Stromal cell of bone marrow (primary cell): ENCODE measurements at regions not wholly inside any gene's neighbourhood (a gene's known extent, or its start where the extent isn't known, plus 50 kb on each side); places are given as distances from the start of the nearest gene placed in this dataset.
"Not testable (repeated sequence)": the region's sequence is repeated elsewhere in the genome, so short reads cannot be mapped to it uniquely, and the experiment has no call there.

Experiments
- DNase-seq: peaks from one replicate; pipeline ENCODE4 v3.0.0-alpha.2; 2012; ENCODE audit warnings: low read depth

- no peak for DNase-seq
Observed at GRCh38 chr1:213417846-213418245, 366.8 kb downstream of the RPS6KC1 start.

GRCh38 chr1:213418268-213419071 is 367.4 kb downstream of the RPS6KC1 start:
- no peak for DNase-seq

GRCh38 chr1:213419401-213420030 is 368.5 kb downstream of the RPS6KC1 start:
- DNase-seq, result no peak

- DNase-seq, result not testable (repeated sequence)
Observed at GRCh38 chr1:213421178-213421577, 370.1 kb downstream of the RPS6KC1 start.

GRCh38 chr1:213423041-213423440 is 372.0 kb downstream of the RPS6KC1 start:
- no peak for DNase-seq

GRCh38 chr1:213423605-213424004 is 372.6 kb downstream of the RPS6KC1 start:
- no peak for DNase-seq

GRCh38 chr1:213425376-213426030 is 374.5 kb downstream of the RPS6KC1 start:
- DNase-seq, result no peak

GRCh38 chr1:213429642-213430041 is 378.6 kb downstream of the RPS6KC1 start:
- no peak for DNase-seq

- no peak for DNase-seq
Observed at GRCh38 chr1:213435715-213436114, 384.7 kb downstream of the RPS6KC1 start.

GRCh38 chr1:213438339-213438738 is 387.3 kb downstream of the RPS6KC1 start:
- DNase-seq, result no peak

GRCh38 chr1:213439703-213440102 is 388.7 kb downstream of the RPS6KC1 start:
- no peak for DNase-seq

GRCh38 chr1:213440766-213441165 is 389.7 kb downstream of the RPS6KC1 start:
- DNase-seq, result no peak

GRCh38 chr1:213443415-213443814 is 392.4 kb downstream of the RPS6KC1 start:
- DNase-seq, result no peak

- no peak for DNase-seq
Observed at GRCh38 chr1:213444224-213444623, 393.2 kb downstream of the RPS6KC1 start.

GRCh38 chr1:213446496-213446895 is 395.5 kb downstream of the RPS6KC1 start:
- DNase-seq, result no peak

GRCh38 chr1:213448360-213448759 is 397.3 kb downstream of the RPS6KC1 start:
- DNase-seq, result no peak

- no peak for DNase-seq
Observed at GRCh38 chr1:213448776-213449175, 397.7 kb downstream of the RPS6KC1 start.

- DNase-seq, result no peak
Observed at GRCh38 chr1:213452501-213452900, 401.5 kb downstream of the RPS6KC1 start.

- peak; percentile 1 for DNase-seq
Observed at GRCh38 chr1:213457186-213457585, 406.1 kb downstream of the RPS6KC1 start.

- DNase-seq, result no peak
Observed at GRCh38 chr1:213457733-213458132, 406.7 kb downstream of the RPS6KC1 start.

GRCh38 chr1:213462374-213462773 is 411.3 kb downstream of the RPS6KC1 start:
- DNase-seq, result not testable (repeated sequence)

- DNase-seq, result no peak
Observed at GRCh38 chr1:213464786-213465460, 413.9 kb downstream of the RPS6KC1 start.
